ENCODE measurements at regions not wholly inside any gene's neighbourhood (a gene's known extent, or its start where the extent isn't known, plus 50 kb on each side); places are given as distances from the start of the nearest gene placed in this dataset.

- TF ChIP-seq CTCF (conservative IDR thresholded peaks at IDR 0.05) (no peak), EZH2 (IDR thresholded peaks at IDR 0.05; ENCODE audit: low read depth) (no peak)
Measured at GRCh38 chr15:62983956-62984355, 58.6 kb upstream of the TPM1 start.
